IMR-90 (cell line): ENCODE measurements at regions not wholly inside any gene's neighbourhood (a gene's known extent, or its start where the extent isn't known, plus 50 kb on each side); places are given as distances from the start of the nearest gene placed in this dataset.

Experiments
- ATAC-seq: fragments of 200-7000 bp; cut with Tn5 transposase; 2 replicates; pipeline ENCODE4 v1.9.1; 2020; ENCODE audit warnings: low read depth, mild to moderate bottlenecking, moderate library complexity
- BruUV-seq: library from RNA; stranded (reverse); fragments of 400-500 nt; replicated peaks from 2 replicates; lab custom pipeline; 2021; lab: Mats Ljungman, UMichigan
- CTCF ChIA-PET: fragments of 300-600 bp; formaldehyde crosslinking; extraction: SDS; loops from one replicate; lab custom pipeline; 2021; ENCODE audit warnings: antibody characterized with exemption; lab: Yijun Ruan, JAX
- POLR2A ChIA-PET: fragments of 300-600 bp; sonication (Branson Sonifier 250); formaldehyde crosslinking; loops from one replicate; lab custom pipeline; 2022; ENCODE audit warnings: antibody characterized with exemption; ENCODE audit not compliant: unreplicated experiment; lab: Charles Lee
- DNase-seq: peaks from one replicate; pipeline ENCODE4 v3.0.0; 2013
- H2AFZ ChIP-seq: replicated peaks from 2 replicates; pipeline ENCODE3; 2013; ENCODE audit warnings: low read length, mild to moderate bottlenecking; ENCODE audit not compliant: poor library complexity
- H2AK5ac ChIP-seq: 2 replicates; pipeline ENCODE4 v1.6.1; 2013; ENCODE audit warnings: low read depth, low read length, inconsistent platforms
- H2AK9ac ChIP-seq: replicated peaks from 2 replicates; pipeline ENCODE3; 2013; ENCODE audit warnings: mild to moderate bottlenecking, low read depth, low read length, moderate library complexity; ENCODE audit not compliant: poor library complexity
- H2BK120ac ChIP-seq: 2 replicates; pipeline ENCODE4 v1.6.1; 2013; ENCODE audit warnings: low read depth, low read length, inconsistent platforms
- H2BK15ac ChIP-seq: 3 replicates; pipeline ENCODE4 v1.6.1; 2013; ENCODE audit warnings: low read depth, low read length, inconsistent platforms
- H2BK20ac ChIP-seq: 2 replicates; pipeline ENCODE4 v1.6.1; 2013; ENCODE audit warnings: low read depth, mild to moderate bottlenecking, inconsistent platforms, low read length, moderate library complexity
- H2BK5ac ChIP-seq: 2 replicates; pipeline ENCODE4 v1.6.1; 2013; ENCODE audit warnings: mild to moderate bottlenecking, low read depth, low read length, inconsistent platforms; ENCODE audit not compliant: poor library complexity, severe bottlenecking
- H3K14ac ChIP-seq: replicated peaks from 2 replicates; pipeline ENCODE4 v1.6.1; 2013; ENCODE audit warnings: low read depth, low read length, inconsistent platforms
- H3K18ac ChIP-seq: 2 replicates; pipeline ENCODE4 v1.6.1; 2013; ENCODE audit warnings: low read depth, low read length, control low read depth
- H3K23ac ChIP-seq: 2 replicates; pipeline ENCODE4 v1.6.1; 2013; ENCODE audit warnings: low read depth, low read length, inconsistent platforms
- H3K27ac ChIP-seq: 2 replicates; pipeline ENCODE4 v1.5.1; 2013; ENCODE audit warnings: mild to moderate bottlenecking, control low read depth, low read length; ENCODE audit not compliant: insufficient read depth
- H3K27me3 ChIP-seq: 2 replicates; pipeline ENCODE4 v1.6.1; 2013; ENCODE audit warnings: low read length; ENCODE audit not compliant: control insufficient read depth, insufficient read depth
- H3K36me3 ChIP-seq: 2 replicates; pipeline ENCODE4 v1.6.1; 2013; ENCODE audit warnings: low read length, mixed read lengths; ENCODE audit not compliant: control insufficient read depth, insufficient read depth
- H3K4ac ChIP-seq: 2 replicates; pipeline ENCODE4 v1.6.1; 2013; ENCODE audit warnings: low read depth, low read length, inconsistent platforms
- H3K4me1 ChIP-seq: 2 replicates; pipeline ENCODE4 v1.6.1; 2013; ENCODE audit warnings: low read length, mixed read lengths; ENCODE audit not compliant: control insufficient read depth, insufficient read depth
- H3K4me2 ChIP-seq: 2 replicates; pipeline ENCODE4 v1.6.1; 2013; ENCODE audit warnings: low read depth, mild to moderate bottlenecking, control low read depth, low read length, moderate library complexity
- H3K4me3 ChIP-seq: 2 replicates; pipeline ENCODE4 v1.5.1; 2013; ENCODE audit warnings: low read depth, mild to moderate bottlenecking, control low read depth, low read length, moderate library complexity; ENCODE audit not compliant: insufficient read depth
- H3K56ac ChIP-seq: 2 replicates; pipeline ENCODE4 v1.6.1; 2013; ENCODE audit warnings: low read length, inconsistent platforms; ENCODE audit not compliant: insufficient read depth; ENCODE audit errors: extremely low read depth
- H3K79me1 ChIP-seq, 2 experiments: 2 replicates each; pipeline ENCODE4 v1.6.1; 2013; ENCODE audit warnings: low read length in 2 of 2, inconsistent platforms in 1 of 2, low read depth in 1 of 2
- H3K9ac ChIP-seq: 2 replicates; pipeline ENCODE4 v1.6.1; 2013; ENCODE audit warnings: low read depth, low read length, control low read depth
- H3K9me1 ChIP-seq: 2 replicates; pipeline ENCODE4 v1.6.1; 2013; ENCODE audit warnings: low read length, inconsistent platforms; ENCODE audit not compliant: insufficient read depth
- H3K9me3 ChIP-seq: 2 replicates; pipeline ENCODE4 v1.6.1; 2013; ENCODE audit warnings: low read length; ENCODE audit not compliant: control insufficient read depth, insufficient read depth
- H4K20me1 ChIP-seq: 2 replicates; pipeline ENCODE4 v1.6.1; 2013; ENCODE audit warnings: low read length, inconsistent platforms; ENCODE audit not compliant: insufficient read depth
- H4K5ac ChIP-seq: 2 replicates; pipeline ENCODE4 v1.6.1; 2013; ENCODE audit warnings: mild to moderate bottlenecking, low read depth, low read length, control low read depth
- H4K8ac ChIP-seq, 2 experiments: 2 replicates each; pipeline ENCODE4 v1.6.1; 2013; ENCODE audit warnings: low read depth in 2 of 2, low read length in 2 of 2, control low read depth in 1 of 2, inconsistent platforms in 1 of 2
- H4K91ac ChIP-seq: 2 replicates; pipeline ENCODE4 v1.6.1; 2013; ENCODE audit warnings: low read depth, low read length, inconsistent platforms; ENCODE audit not compliant: insufficient read depth
- BHLHE40 ChIP-seq: fragments of 150-350 bp; IDR thresholded peaks from 2 replicates; pipeline ENCODE4 v1.6.1; 2016; ENCODE audit warnings: mild to moderate bottlenecking, low read depth, low read length
- CEBPB ChIP-seq: IDR thresholded peaks from 2 replicates; pipeline ENCODE4 v1.6.1; 2012; ENCODE audit warnings: low read depth, low read length, improper control_type of control experiment
- CHD1 ChIP-seq: IDR thresholded peaks from 2 replicates; pipeline ENCODE4 v1.6.1; 2012; ENCODE audit warnings: low read depth, low read length, improper control_type of control experiment
- CTCF ChIP-seq: conservative IDR thresholded peaks from 2 replicates; pipeline ENCODE4 v1.5.1; 2012; ENCODE audit warnings: mild to moderate bottlenecking, low read depth, low read length, improper control_type of control experiment
- ELK1 ChIP-seq: fragments of 150-350 bp; IDR thresholded peaks from 2 replicates; pipeline ENCODE4 v1.6.1; 2016; ENCODE audit warnings: low read depth, mild to moderate bottlenecking, low read length, moderate library complexity, borderline replicate concordance
- FOS ChIP-seq: fragments of 150-350 bp; IDR thresholded peaks from 2 replicates; pipeline ENCODE4 v1.6.1; 2016; ENCODE audit warnings: low read depth, low read length
- MAFK ChIP-seq: IDR thresholded peaks from 2 replicates; pipeline ENCODE4 v1.6.1; 2012; ENCODE audit warnings: low read depth, low read length, improper control_type of control experiment
- MAZ ChIP-seq: IDR thresholded peaks from 2 replicates; pipeline ENCODE4 v1.6.1; 2012; ENCODE audit warnings: low read depth, mild to moderate bottlenecking, low read length, improper control_type of control experiment, moderate library complexity, borderline replicate concordance
- MXI1 ChIP-seq: IDR thresholded peaks from 2 replicates; pipeline ENCODE4 v1.6.1; 2012; ENCODE audit warnings: low read depth, mild to moderate bottlenecking, low read length, moderate library complexity, borderline replicate concordance
- RAD21 ChIP-seq: IDR thresholded peaks from 2 replicates; pipeline ENCODE4 v1.6.1; 2012; ENCODE audit warnings: low read length, improper control_type of control experiment
- RCOR1 ChIP-seq: IDR thresholded peaks from 2 replicates; pipeline ENCODE4 v1.6.1; 2012; ENCODE audit warnings: mild to moderate bottlenecking, low read length, improper control_type of control experiment; ENCODE audit not compliant: insufficient replicate concordance
- RFX5 ChIP-seq: IDR thresholded peaks from 2 replicates; pipeline ENCODE4 v1.8.0; 2012; ENCODE audit warnings: low read depth, mild to moderate bottlenecking, low read length, moderate library complexity
- SMC3 ChIP-seq: fragments of 150-350 bp; IDR thresholded peaks from 2 replicates; pipeline ENCODE4 v1.6.1; 2016; ENCODE audit warnings: low read depth, mild to moderate bottlenecking, antibody characterized with exemption, low read length, moderate library complexity
- USF2 ChIP-seq: fragments of 150-350 bp; IDR thresholded peaks from 2 replicates; pipeline ENCODE4 v1.6.1; 2017; ENCODE audit warnings: mild to moderate bottlenecking, antibody characterized with exemption, low read length, low read depth
- WGBS, 2 experiments: methylation state at CpG; one replicate each; pipeline versions ENCODE4 v1.1.5 to v1.1.7; 2013; ENCODE audit warnings: missing lambda C conversion rate in 2 of 2; ENCODE audit not compliant: insufficient read length in 1 of 2; ENCODE audit errors: extremely low coverage in 2 of 2; 5-methylcytosine and 5-hydroxymethylcytosine counted together
- dilution Hi-C: fragments of 300-500 bp; cut with HindIII; formaldehyde crosslinking; loops from one replicate; pipeline ENCODE4 v1.14.3; 2018; ENCODE audit warnings: low sequenced_read_pairs; ENCODE audit not compliant: unreplicated experiment
- in situ Hi-C: fragments of 300-500 bp; cut with MboI; formaldehyde crosslinking; loops from 3 replicates; pipeline ENCODE4 v1.14.3; 2019; ENCODE audit warnings: low sequenced_read_pairs, inconsistent platforms, mixed read lengths
- intact Hi-C: fragments of 100-400 bp; cut with micrococcal nuclease; formaldehyde crosslinking; loops from 2 replicates; pipeline ENCODE4 v1.10.0; 2022

- BruUV-seq: no TSS peak
- H3K4me3 ChIP-seq: no peak overlapping the region
- no CpG with 5 or more reads among the region's 1 CpG for WGBS, 2 experiments
- H4K20me1 ChIP-seq: no peaks in the 10 kb centered on the region
- H2AK9ac ChIP-seq: no peak overlapping the region
- H3K27me3 ChIP-seq: no peaks in the 10 kb centered on the region
- H2BK20ac ChIP-seq: no peak overlapping the region
- no peak overlapping the region for H2BK15ac ChIP-seq
- intact Hi-C loops: loop anchor here (10.0 kb wide), 1 partner anchor 738 kb away; no protein-coding TSS in a partner anchor
- H3K36me3 ChIP-seq: no peaks in the 10 kb centered on the region
- H3K27ac ChIP-seq: no peak overlapping the region
- H4K8ac ChIP-seq: no peak overlapping the region
- CTCF ChIA-PET: no interaction called here
- H3K18ac ChIP-seq: no peak overlapping the region
- no peaks in the 10 kb centered on the region for H3K9me3 ChIP-seq
- H2BK5ac ChIP-seq: no peak overlapping the region
- ATAC-seq (no peak), DNase-seq (no peak)
- no peak overlapping the region for H3K23ac ChIP-seq
- in situ Hi-C loops: no loop called here
- H4K91ac ChIP-seq: no peak overlapping the region
- no peak overlapping the region for H2AK5ac ChIP-seq
- no peaks in the 10 kb centered on the region for H3K9me1 ChIP-seq
- H3K4ac ChIP-seq: no peak overlapping the region
- POLR2A ChIA-PET: no interaction called here
- peak overlapping the region; percentile 3 for H2AFZ ChIP-seq
- H2BK120ac ChIP-seq: no peak overlapping the region
- no peak overlapping the region for H4K5ac ChIP-seq
- dilution Hi-C loops: no loop called here
- no peak overlapping the region for H3K14ac ChIP-seq
- H3K4me2 ChIP-seq: no peak overlapping the region
- no peak overlapping the region for H3K56ac ChIP-seq
- no peaks in the 10 kb centered on the region for H3K4me1 ChIP-seq
- no peak overlapping the region for H3K9ac ChIP-seq
- TF ChIP-seq CTCF (no peak), RFX5 (no peak), RCOR1 (no peak), CHD1 (no peak), SMC3 (no peak), FOS (no peak), MAZ (no peak), USF2 (no peak), MXI1 (no peak), CEBPB (no peak), MAFK (no peak), ELK1 (no peak), RAD21 (no peak), BHLHE40 (no peak)
- H3K79me1 ChIP-seq: no peaks in the 10 kb centered on the region
These were observed 102.9 kb downstream of the EDN1 start for GRCh38 chr6:12393100-12393499.
